ENCODE measurements at regions not wholly inside any gene's neighbourhood (a gene's known extent, or its start where the extent isn't known, plus 50 kb on each side); places are given as distances from the start of the nearest gene placed in this dataset.

- no peak for DNase-seq (ENCODE audit: low read depth)
Measured at GRCh38 chr5:74059706-74060105, 433.7 kb downstream of the ARHGEF28 start.

- no peak for DNase-seq (ENCODE audit: low read depth)
Measured at GRCh38 chr5:74056789-74057164, 430.8 kb downstream of the ARHGEF28 start.

DNA sequence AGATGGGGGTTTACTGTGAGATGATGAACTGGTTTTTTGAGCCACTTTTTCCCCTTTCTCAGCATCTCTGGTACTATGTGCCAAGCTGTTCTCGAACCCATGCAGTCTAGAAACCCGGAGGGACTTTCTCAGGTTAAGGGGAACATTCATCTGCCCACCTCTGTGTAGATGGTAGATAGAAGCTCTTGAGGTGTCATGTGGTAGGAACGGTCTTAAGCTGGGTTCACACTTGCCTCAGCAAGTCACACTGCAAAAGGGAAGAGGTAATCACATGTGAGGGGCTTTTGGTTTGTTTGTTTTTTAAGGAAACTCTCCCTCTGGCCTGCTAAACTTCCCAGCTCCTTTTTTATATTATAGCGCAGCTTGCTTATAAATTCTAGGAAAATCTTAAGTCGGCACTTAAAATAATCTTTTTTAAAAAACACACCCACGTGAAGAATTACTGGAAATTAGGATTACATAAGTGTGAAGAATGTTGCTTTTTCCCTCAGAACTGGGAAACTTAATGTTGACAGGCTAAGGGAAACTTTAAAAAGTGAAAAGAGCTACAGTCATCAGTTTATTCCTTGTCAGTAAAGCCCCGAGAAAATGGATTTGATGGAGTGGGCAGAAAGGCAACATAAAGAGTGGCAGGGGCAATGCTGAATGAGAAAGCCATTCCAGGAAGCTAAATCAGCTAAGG, 430.3 kb downstream of the ARHGEF28 start:
- no peak for DNase-seq (ENCODE audit: low read depth)

DNA sequence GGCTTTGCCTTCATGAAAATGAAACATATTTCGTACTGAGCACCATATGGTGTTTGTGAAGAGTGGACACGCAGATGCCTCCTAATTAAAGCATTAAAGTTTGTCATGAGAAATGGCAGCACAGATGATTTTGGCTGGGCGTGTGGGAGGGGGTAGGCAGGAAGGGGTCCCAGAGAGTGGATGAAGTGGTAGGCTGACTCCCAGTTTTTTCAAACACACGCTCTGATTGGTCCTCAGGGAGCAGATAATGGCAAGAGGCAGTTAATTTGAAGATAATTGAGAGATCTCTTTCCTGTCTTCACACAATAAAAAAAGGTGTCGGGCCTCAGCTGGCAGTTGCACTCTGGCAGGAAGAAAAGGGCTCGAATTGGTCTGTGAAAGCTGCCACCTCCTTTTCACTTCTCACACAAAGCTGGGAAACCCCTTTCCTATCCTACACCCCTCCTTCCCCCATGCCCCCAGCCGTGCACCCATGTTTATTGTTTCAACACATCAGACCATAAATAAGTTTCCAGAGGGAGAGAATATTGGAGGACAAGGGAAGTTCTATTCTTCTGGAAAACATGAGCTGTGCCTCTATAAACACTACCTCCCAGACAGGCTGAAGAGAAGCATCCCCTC, 429.6 kb downstream of the ARHGEF28 start:
- no peak for DNase-seq (ENCODE audit: low read depth)

GRCh38 chr5:74054641-74055421, 428.8 kb downstream of the ARHGEF28 start:
- no peak for DNase-seq (ENCODE audit: low read depth)

GRCh38 chr5:74054139-74054538, 428.1 kb downstream of the ARHGEF28 start:
- DNase-seq (ENCODE audit: low read depth), result no peak

DNA sequence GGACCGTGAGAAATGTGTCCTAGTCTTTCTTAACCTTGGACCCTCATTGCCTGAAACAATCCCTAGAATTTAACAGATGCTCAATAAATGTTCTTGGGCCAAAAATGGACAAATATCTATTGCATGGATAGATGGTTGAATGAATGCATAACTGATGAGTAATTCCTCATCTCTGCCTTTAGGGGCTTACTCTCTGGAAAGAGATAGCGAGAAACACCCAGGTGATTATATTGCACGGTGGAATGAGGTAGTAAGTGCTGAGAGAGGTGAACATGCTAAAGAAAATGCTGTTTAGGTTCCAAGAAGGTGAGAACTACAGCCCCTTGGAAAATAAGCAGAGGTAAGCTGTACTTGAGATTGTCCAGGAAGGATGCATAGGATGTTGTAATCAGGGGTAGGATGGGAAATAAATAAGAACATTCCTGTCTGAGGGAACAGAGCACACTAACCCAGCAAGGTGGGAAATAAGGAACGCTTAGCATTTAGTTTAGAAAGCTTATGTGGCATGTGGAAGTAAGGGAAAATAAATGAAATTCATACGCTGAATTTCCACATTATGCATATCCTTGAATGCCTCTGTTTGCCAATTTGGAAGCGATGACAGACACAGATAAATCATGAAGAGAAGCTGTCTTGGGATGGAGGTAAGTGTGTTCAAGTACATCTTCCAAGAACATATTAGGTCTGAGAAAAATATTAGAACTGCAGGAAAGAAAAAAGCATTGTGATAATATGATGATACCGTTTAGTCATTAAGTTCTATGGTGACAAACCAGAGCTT, 426.6 kb downstream of the ARHGEF28 start:
- DNase-seq (ENCODE audit: low read depth), result no peak

DNA sequence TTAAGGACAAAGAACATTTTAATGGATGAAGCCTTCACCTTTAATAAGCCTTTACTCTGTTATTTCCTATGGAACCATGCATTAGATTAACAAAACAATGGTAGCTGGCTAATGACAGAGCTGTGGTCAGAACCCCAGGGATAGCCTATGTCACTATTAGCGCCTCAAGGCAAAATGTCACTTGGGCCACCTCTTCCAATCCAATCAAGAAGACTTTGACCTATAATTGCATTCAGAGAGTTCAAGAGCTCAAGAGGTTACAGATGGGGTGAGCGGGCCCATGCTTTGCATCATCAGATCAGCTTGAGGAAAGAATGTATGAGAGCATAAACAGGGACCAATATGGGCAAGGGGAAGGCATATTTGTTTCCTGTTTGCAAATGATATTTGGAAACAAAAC, 425.1 kb downstream of the ARHGEF28 start:
- DNase-seq (ENCODE audit: low read depth), result no peak

- DNase-seq (ENCODE audit: low read depth), result no peak
Measured at GRCh38 chr5:74044936-74045335, 418.9 kb downstream of the ARHGEF28 start.

GRCh38 chr5:74042959-74043358, 417.0 kb downstream of the ARHGEF28 start:
- no peak for DNase-seq (ENCODE audit: low read depth)

- DNase-seq (ENCODE audit: low read depth), result no peak
Measured at GRCh38 chr5:74042559-74042958, 416.6 kb downstream of the ARHGEF28 start.

DNA sequence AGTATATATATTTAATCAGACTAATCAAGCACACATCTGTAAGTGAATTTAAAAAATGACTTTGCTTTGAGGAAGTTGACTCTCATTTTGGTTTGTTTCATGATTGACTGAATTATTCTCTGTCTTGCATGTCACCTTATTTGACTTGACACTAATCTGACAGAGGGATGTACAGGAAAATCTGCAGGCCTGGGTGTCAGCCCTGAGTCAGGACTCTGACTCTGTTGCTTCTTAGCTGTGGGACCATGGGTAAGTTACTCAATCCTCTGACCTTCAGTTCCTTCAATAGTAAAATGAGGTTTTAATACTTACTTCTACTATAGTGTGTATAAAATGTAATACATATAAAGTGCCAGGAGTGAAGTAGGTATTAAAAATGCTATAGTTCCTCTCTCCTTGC, 415.9 kb downstream of the ARHGEF28 start:
- DNase-seq (ENCODE audit: low read depth), result no peak

- no peak for DNase-seq (ENCODE audit: low read depth)
Measured at GRCh38 chr5:74040811-74041491, 415.0 kb downstream of the ARHGEF28 start.

DNA sequence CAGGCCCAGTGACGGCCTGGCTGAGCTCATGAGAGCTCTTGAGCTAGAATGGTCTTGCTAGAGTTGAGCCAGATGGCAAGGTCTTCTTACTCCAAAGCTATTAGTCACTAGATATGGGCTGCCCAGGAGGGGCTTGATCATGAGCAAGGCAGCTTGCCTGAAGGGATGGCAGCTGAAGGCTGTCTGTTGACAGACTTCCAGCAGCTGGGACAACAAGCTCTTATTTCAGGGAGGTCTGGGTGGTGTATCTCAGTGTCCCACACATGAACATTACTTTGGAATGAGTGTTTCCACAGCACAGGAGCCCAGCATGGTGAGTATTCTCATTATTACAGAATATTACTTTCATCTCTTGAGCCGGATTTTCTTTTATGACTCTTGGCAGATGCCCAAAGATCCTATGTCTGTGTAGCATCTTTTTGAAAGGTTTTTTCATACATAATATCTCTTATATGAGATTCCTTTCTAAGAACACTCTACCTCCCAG, 414.1 kb downstream of the ARHGEF28 start:
- no peak for DNase-seq (ENCODE audit: low read depth)

GRCh38 chr5:74037321-74037720, 411.3 kb downstream of the ARHGEF28 start:
- no peak for DNase-seq (ENCODE audit: low read depth)

- DNase-seq (ENCODE audit: low read depth), result no peak
Measured at GRCh38 chr5:74035521-74035937, 409.5 kb downstream of the ARHGEF28 start.

DNA sequence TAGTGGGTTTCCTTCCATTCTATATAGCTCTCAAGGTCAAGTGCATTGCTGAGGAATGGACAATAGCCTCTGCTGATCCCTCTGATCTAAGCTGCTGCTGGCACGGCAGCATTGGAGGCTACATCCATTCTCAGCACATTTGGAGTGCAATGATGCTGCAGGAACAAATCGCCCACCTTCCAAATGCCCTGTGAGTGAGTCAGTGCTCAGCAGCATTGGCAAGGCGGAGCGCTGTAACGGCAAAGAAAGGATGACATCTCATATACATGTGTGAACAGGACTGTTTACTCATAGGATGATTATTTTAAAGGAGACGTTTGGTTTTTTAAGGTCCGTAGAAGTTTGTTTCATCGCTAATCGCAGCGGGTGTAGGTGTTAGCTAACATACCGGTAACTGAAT, 408.7 kb downstream of the ARHGEF28 start:
- no peak for DNase-seq (ENCODE audit: low read depth)

DNA sequence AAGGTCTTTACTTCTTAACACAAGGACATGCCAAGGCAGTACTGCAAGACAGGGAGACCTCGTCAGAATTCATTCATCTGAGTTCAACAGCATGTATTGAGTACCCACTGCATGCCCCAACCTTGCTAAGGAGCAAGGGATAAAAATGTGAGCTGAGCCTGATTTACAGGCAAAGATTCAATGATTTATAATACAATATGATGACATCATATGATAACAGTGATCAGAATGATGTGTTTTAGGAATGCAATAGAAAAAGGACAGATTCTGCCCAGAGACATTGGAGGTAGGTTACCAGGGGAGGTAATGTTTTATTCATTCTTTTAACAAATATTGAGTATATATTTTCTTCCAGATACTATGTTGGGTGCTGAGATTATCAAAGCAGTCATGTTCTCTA, 406.6 kb downstream of the ARHGEF28 start:
- no peak for DNase-seq (ENCODE audit: low read depth)

DNA sequence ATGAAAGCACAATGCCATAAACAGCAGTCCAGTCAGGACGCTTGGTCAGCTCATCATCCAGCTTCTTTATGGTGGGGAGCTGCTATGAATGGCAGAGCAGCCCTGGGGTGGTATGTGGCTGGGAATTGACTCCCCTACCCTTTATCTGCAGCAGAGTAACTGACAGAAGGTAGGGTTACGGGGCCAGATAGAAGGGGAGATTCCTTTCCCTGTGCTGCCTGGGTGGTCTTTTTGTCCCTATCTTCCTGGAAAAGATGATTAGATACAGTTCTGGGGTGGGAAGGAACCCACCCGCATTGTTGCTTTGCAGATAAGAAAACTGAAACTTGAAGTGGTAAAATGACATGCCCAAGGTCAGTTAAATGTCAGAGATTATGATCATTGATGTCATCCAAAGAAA, 405.5 kb downstream of the ARHGEF28 start:
- DNase-seq (ENCODE audit: low read depth), result no peak

GRCh38 chr5:74030821-74031220, 404.8 kb downstream of the ARHGEF28 start:
- DNase-seq (ENCODE audit: low read depth), result no peak

DNA sequence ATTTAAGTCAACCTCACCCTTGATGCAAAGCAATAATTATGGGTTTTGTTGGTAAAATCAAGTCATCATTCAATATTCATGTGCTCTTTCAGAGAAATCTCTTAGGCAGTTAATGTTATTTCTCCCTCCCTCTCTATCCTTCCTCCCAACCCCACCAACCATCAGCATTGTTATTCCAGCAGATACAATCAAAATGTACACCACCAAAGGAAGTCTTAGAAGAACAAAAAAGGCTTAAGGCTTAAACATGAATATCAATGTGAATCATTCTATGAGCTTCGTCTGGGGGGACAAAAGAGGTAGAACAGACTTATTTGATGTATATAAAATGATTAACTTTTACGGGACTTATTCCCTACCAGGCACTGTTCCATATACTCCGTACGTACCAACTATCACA, 404.4 kb downstream of the ARHGEF28 start:
- no peak for DNase-seq (ENCODE audit: low read depth)

- no peak for DNase-seq (ENCODE audit: low read depth)
Measured at GRCh38 chr5:74028976-74029375, 403.0 kb downstream of the ARHGEF28 start.
